ENCODE measurements at regions not wholly inside any gene's neighbourhood (a gene's known extent, or its start where the extent isn't known, plus 50 kb on each side); places are given as distances from the start of the nearest gene placed in this dataset.

DNA sequence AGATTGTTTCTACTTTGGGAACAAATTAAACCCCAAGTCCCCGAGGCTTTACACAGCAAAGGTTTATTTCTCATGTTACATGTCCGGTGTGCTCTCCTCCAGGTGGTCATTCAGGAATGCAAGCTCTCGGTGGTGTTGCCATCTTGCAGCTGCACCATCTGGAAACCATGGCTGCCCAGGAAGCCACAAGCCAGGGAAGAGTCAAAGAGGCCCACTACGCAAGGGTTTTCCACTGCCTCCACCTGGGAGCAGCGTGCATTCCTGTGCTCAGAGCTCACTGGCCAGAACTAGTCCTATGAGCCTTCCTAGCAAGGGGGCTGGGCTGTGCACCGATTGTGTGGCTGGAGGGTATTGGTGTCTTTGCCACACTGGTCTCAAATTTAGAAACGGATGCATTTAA, 128.8 kb upstream of the FOXF1 start:
- TF ChIP-seq, protein P1, sequence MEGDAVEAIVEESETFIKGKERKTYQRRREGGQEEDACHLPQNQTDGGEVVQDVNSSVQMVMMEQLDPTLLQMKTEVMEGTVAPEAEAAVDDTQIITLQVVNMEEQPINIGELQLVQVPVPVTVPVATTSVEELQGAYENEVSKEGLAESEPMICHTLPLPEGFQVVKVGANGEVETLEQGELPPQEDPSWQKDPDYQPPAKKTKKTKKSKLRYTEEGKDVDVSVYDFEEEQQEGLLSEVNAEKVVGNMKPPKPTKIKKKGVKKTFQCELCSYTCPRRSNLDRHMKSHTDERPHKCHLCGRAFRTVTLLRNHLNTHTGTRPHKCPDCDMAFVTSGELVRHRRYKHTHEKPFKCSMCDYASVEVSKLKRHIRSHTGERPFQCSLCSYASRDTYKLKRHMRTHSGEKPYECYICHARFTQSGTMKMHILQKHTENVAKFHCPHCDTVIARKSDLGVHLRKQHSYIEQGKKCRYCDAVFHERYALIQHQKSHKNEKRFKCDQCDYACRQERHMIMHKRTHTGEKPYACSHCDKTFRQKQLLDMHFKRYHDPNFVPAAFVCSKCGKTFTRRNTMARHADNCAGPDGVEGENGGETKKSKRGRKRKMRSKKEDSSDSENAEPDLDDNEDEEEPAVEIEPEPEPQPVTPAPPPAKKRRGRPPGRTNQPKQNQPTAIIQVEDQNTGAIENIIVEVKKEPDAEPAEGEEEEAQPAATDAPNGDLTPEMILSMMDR (IDR thresholded peaks at IDR 0.05) = no peak
- TF ChIP-seq POLR2A (IDR thresholded peaks at IDR 0.05) = no peak

Measured in sigmoid colon (tissue), 3 donors.